ENCODE measurements at regions not wholly inside any gene's neighbourhood (a gene's known extent, or its start where the extent isn't known, plus 50 kb on each side); places are given as distances from the start of the nearest gene placed in this dataset.

DNA sequence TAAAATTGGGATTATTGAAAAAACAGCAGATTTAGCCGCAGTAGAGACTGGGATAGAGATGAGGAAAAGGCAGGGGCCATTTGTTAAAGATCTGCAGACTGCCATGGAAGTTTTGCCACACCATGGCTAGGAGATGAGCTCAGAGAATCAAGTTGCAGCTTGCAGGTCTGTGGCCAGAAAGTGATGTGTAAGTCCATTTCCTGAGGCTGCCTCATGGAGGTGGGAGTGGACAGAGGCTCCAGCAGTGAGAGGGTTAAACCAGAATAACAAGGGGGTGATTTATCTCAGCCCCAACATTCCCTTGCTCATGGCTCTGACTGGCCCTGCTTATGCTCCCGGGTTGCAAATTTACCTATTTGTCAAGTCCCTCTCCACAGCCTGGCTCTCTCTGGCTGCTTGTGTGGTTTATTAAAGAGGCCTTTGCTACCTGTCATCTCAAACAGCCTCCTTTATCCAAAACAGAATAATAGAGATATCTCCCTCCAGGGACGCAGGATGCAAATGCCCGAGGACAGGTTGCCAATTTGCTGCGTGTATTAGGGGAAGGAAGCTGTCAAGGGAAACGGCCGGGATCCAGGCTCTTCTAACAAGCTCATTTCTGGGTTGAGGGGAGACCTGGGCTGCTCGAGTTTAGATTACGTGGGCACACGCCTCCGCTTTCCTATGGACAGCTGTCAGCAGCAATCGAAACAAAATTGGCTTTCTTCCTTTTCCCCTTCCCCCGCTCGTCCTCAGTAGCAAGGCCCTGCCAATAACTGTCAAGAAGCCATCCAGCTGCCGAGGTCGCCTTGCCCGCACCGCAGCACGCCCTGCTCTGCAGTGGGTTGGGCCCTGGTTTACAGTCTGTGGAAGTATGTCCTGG, 72.8 kb upstream of the PITX1 start:
- FAIRE-seq, result no peak
- no TSS peak for BruUV-seq (replicated peaks)
- ChIA-PET POLR2A (no interaction called here), CTCF (no interaction called here)
- dilution Hi-C loops (cut with MboI; ENCODE audit: extremely low pct_ligation_motif_present, low sequenced_read_pairs) (no loop called here), intact Hi-C loops (cut with micrococcal nuclease) (no loop called here)
- no peak overlapping the region for H3K4me3 ChIP-seq (replicated peaks in 1 of 3; ENCODE audit: insufficient read depth in 1 of 3, low read depth in 1 of 3, low read length in 3 of 3)
- H3K9me1 ChIP-seq (replicated peaks; ENCODE audit: control insufficient read depth, extremely low read depth, insufficient read depth, low read length), result no peaks in the 10 kb centered on the region
- H2AFZ ChIP-seq (ENCODE audit: low read depth, low read length), result no peak overlapping the region
- no peaks in the 10 kb centered on the region for H3K4me1 ChIP-seq (ENCODE audit: control insufficient read depth, extremely low read depth, insufficient read depth, low read length)
- peaks cover 0 to 4% of the 10 kb centered on the region in 2 experiments for H3K27me3 ChIP-seq (ENCODE audit: control insufficient read depth in 2 of 2, insufficient read depth in 2 of 2, low read length in 2 of 2)
- H3K36me3 ChIP-seq (ENCODE audit: control insufficient read depth in 2 of 2, extremely low read depth in 1 of 2, insufficient read depth in 2 of 2, low read length in 2 of 2), result no peaks in the 10 kb centered on the region
- no peaks in the 10 kb centered on the region for H3K9me3 ChIP-seq (replicated peaks; ENCODE audit: control insufficient read depth, insufficient read depth, low read length)
- H3K79me2 ChIP-seq (ENCODE audit: control insufficient read depth, insufficient read depth, low read length), result no peaks in the 10 kb centered on the region
- no peak overlapping the region for H3K27ac ChIP-seq (ENCODE audit: insufficient read depth, low read depth, low read length)
- no peak overlapping the region for H3K9ac ChIP-seq (replicated peaks; ENCODE audit: extremely low read depth, insufficient read depth, low read length)
- H4K20me1 ChIP-seq (replicated peaks; ENCODE audit: control insufficient read depth, extremely low read depth, insufficient read depth, low read length), result no peaks in the 10 kb centered on the region
- no peak overlapping the region for H3K4me2 ChIP-seq (ENCODE audit: insufficient read depth, low read length)
- DNase-seq (ENCODE audit: low read depth, low spot score), result no peak
- TF ChIP-seq EZH2 (IDR thresholded peaks at IDR 0.05; ENCODE audit: borderline replicate concordance, low read depth, low read length, severe bottlenecking) (no peak), MYC (IDR thresholded peaks at IDR 0.05; ENCODE audit: low read depth, low read length) (no peak), GATA2 (IDR thresholded peaks at IDR 0.05; ENCODE audit: insufficient read depth, insufficient read length, low read depth, low read length) (no peak), MAX (IDR thresholded peaks at IDR 0.05; ENCODE audit: insufficient read depth, insufficient read length) (no peak), POLR2A (IDR thresholded peaks at IDR 0.05; ENCODE audit: low read depth, low read length) (no peak)

- Histone ChIP-seq H3K4me2 (ENCODE audit: insufficient read depth, low read length) (no peak overlapping the region), H3K9me1 (replicated peaks; ENCODE audit: control insufficient read depth, extremely low read depth, insufficient read depth, low read length) (no peaks in the 10 kb centered on the region), H3K79me2 (ENCODE audit: control insufficient read depth, insufficient read depth, low read length) (no peaks in the 10 kb centered on the region), H3K9me3 (replicated peaks; ENCODE audit: control insufficient read depth, insufficient read depth, low read length) (no peaks in the 10 kb centered on the region), H3K9ac (replicated peaks; ENCODE audit: extremely low read depth, insufficient read depth, low read length) (no peak overlapping the region), H4K20me1 (replicated peaks; ENCODE audit: control insufficient read depth, extremely low read depth, insufficient read depth, low read length) (no peaks in the 10 kb centered on the region), H2AFZ (ENCODE audit: low read depth, low read length) (no peak overlapping the region), H3K4me1 (ENCODE audit: control insufficient read depth, extremely low read depth, insufficient read depth, low read length) (no peaks in the 10 kb centered on the region), H3K27ac (ENCODE audit: insufficient read depth, low read depth, low read length) (no peak overlapping the region), H3K4me3 (replicated peaks in 1 of 3; ENCODE audit: insufficient read depth in 1 of 3, low read depth in 1 of 3, low read length in 3 of 3) (no peak overlapping the region), H3K36me3 (ENCODE audit: control insufficient read depth in 2 of 2, extremely low read depth in 1 of 2, insufficient read depth in 2 of 2, low read length in 2 of 2) (no peaks in the 10 kb centered on the region), H3K27me3 (ENCODE audit: control insufficient read depth in 2 of 2, insufficient read depth in 2 of 2, low read length in 2 of 2) (peaks cover 0 to 4% of the 10 kb centered on the region in 2 experiments)
- CTCF ChIA-PET, result no interaction called here
- FAIRE-seq (no peak), DNase-seq (ENCODE audit: low read depth, low spot score) (no peak)
- dilution Hi-C loops (cut with MboI; ENCODE audit: extremely low pct_ligation_motif_present, low sequenced_read_pairs), result no loop called here
- TF ChIP-seq MAX (IDR thresholded peaks at IDR 0.05; ENCODE audit: insufficient read depth, insufficient read length) (no peak), EZH2 (IDR thresholded peaks at IDR 0.05; ENCODE audit: borderline replicate concordance, low read depth, low read length, severe bottlenecking) (no peak), CTCF (IDR thresholded peaks at IDR 0.05; ENCODE audit: extremely low read depth in 1 of 2, insufficient read depth in 1 of 2, low read depth in 1 of 2, low read length in 2 of 2) (no peak), JUN (IDR thresholded peaks at IDR 0.05; ENCODE audit: borderline replicate concordance, insufficient read depth, insufficient read length, low read depth) (no peak), POLR2AphosphoS5 (IDR thresholded peaks at IDR 0.05; ENCODE audit: insufficient read depth, low read depth, low read length) (no peak), POLR2A (IDR thresholded peaks at IDR 0.05; ENCODE audit: low read depth, low read length) (no peak)
- POLR2A ChIA-PET, result no interaction called here
- no TSS peak for BruUV-seq (replicated peaks)
- intact Hi-C loops (cut with micrococcal nuclease), result no loop called here
Measured at GRCh38 chr5:135106136-135106535, 72.1 kb upstream of the PITX1 start.
